Loucy (cell line): ENCODE measurements at regions not wholly inside any gene's neighbourhood (a gene's known extent, or its start where the extent isn't known, plus 50 kb on each side); places are given as distances from the start of the nearest gene placed in this dataset.

Experiments
- EZH2phosphoT487 ChIP-seq: fragments of 200-600 bp; IDR thresholded peaks from 2 replicates; pipeline ENCODE4 v1.6.1; 2018; ENCODE audit warnings: antibody characterized with exemption, mild to moderate bottlenecking, moderate library complexity, borderline replicate concordance
- TF ChIP-seq, protein P1 (sequence below): fragments of 200-600 bp; sonication (generic); conservative IDR thresholded peaks from 2 replicates; pipeline ENCODE4 v1.5.1; 2014; ENCODE audit warnings: mild to moderate bottlenecking, antibody characterized with exemption, low read length

DNA sequence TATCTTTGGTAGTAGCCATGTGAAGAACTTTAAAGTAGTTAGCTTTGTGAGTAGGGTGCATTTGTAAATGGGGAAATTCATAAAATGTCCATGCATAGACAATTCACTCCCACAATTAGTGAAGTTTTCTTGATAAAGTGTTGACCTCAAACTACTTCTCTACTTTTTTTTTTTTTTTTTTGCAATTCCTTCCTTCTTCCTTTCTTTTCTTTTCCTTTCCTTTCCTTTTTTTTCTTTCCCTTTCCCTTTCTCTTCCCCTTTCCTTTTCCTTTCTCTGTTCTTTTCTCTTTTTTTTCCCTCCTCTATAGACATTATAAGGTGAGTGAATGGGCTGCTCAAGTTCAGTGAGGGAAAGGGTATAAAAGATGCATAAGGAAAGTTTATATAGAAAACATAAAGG, 184.2 kb downstream of the PTEN start:
- TF ChIP-seq, protein P1, sequence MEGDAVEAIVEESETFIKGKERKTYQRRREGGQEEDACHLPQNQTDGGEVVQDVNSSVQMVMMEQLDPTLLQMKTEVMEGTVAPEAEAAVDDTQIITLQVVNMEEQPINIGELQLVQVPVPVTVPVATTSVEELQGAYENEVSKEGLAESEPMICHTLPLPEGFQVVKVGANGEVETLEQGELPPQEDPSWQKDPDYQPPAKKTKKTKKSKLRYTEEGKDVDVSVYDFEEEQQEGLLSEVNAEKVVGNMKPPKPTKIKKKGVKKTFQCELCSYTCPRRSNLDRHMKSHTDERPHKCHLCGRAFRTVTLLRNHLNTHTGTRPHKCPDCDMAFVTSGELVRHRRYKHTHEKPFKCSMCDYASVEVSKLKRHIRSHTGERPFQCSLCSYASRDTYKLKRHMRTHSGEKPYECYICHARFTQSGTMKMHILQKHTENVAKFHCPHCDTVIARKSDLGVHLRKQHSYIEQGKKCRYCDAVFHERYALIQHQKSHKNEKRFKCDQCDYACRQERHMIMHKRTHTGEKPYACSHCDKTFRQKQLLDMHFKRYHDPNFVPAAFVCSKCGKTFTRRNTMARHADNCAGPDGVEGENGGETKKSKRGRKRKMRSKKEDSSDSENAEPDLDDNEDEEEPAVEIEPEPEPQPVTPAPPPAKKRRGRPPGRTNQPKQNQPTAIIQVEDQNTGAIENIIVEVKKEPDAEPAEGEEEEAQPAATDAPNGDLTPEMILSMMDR, result no peak
- no peak for TF ChIP-seq EZH2phosphoT487
